Stimulated activated CD4-positive, alpha-beta T cell treated with anti-CD3 and anti-CD28 coated beads, TNF-alpha, amount 100 ng/mL, for 24 hours (primary cell): ENCODE measurements at regions not wholly inside any gene's neighbourhood (a gene's known extent, or its start where the extent isn't known, plus 50 kb on each side); places are given as distances from the start of the nearest gene placed in this dataset.

ENCODE experiments used
- DNase-seq, 3 experiments: peaks; one replicate each; pipeline ENCODE4 v3.0.0-alpha.2; 2020; ENCODE audit warnings: low read depth in 3 of 3

- DNase-seq, result no peak
Observed at GRCh38 chr15:93428807-93429351, 339.9 kb upstream of the RGMA start.

DNA sequence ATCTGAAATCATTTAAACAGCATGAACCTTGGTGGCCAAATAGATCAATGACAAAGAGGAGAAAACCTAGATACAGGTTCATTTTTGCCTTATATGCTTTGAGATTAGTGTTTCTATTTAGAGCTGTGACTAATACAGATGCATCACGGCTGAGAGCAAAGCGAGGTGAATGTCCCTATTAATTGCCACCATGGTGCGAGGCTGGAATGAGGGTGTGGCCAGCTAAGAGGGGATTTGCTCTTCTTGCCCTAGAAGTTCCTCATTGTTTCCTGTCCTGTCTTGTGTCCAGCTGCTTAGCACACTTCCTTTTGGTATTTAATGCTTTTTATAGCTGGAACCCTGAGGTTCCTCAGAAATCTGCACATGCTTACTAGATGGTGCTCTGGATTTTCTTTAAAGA, 339.1 kb upstream of the RGMA start:
- no peak for DNase-seq

DNA sequence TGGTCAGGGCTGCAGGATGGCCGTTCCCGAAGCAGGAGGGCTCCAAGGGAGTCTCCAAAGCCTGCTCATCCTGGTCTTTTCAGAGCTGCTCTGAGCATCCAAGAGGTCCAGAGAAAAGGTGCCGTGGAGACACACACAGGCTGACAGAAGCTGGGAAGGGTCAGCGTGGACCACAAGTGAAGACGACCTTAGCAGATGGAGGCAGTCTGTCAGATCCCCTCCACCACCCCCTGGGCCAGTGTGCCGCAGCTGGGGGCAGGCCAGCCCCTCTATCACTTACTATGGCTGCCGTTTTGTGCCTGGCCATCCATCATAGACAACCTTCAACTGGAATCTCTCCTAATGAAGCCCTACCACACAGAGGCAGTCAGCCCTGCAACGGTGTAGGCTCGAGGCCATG, 335.1 kb upstream of the RGMA start:
- DNase-seq, result no peak

- DNase-seq, result no peak
Observed at GRCh38 chr15:93422476-93422875, 333.5 kb upstream of the RGMA start.

GRCh38 chr15:93420477-93420876, 331.5 kb upstream of the RGMA start:
- no peak for DNase-seq

DNA sequence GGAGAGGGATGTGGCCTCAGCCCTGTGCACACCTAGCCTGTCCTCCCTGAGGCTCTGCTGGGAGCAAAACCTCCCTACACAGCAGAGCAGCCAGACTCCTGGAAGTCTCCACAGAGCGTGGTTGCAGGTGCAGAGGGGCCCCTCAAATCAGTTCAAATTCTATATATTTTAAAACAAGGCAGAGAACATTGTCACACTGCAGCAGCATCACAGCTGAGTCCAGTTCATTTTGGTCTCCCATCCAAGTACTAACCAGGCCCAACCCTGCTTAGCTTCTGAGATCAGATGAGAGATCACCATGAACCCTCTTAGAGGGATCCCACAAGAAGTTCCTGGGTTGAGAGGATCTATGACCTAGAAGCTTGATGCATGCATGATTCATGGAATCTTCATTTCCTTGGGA, 331.0 kb upstream of the RGMA start:
- no peak for DNase-seq

- DNase-seq, result no peak
Observed at GRCh38 chr15:93418566-93418965, 329.6 kb upstream of the RGMA start.

DNA sequence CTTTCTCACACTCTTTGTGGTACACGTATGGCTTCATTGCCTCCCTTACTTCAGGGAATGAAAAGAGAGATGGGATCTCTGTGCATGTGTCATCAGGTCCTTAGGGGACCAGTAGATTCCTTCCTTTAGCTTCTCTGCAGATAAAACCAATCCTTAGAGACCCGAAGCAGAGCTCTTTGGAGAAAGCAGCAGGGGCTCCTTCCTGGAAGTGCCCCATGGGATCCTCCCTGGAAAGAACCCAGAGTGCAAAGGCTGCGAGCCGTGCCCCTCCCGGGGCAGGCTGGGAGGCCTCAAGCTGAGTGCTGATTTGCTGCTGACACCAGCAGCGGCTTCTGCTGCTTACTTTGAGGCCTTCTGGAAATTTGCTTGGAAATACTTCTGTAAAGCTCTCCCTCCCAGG, 328.6 kb upstream of the RGMA start:
- DNase-seq, result no peak

GRCh38 chr15:93417156-93417555, 328.1 kb upstream of the RGMA start:
- no peak for DNase-seq

DNA sequence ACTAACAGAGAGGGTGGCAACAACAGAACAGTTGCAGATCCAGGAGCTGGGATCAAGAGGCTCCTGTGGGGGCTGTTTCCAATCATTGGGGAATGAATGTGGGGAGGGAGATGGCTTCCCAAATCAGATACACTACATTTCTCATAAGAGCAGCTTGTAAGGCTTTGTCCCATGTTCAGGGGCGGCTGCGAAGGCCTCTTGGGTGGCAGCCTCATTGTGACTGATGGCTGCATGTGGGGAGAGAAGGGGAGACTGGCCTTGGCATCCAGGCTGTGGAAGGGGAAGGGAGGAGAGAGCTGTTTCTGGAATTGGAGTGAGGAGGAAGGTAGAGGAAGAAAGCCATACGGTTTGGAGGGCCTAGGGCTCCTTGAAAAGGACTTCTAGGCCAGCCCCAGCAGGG, 326.6 kb upstream of the RGMA start:
- DNase-seq, result no peak

DNA sequence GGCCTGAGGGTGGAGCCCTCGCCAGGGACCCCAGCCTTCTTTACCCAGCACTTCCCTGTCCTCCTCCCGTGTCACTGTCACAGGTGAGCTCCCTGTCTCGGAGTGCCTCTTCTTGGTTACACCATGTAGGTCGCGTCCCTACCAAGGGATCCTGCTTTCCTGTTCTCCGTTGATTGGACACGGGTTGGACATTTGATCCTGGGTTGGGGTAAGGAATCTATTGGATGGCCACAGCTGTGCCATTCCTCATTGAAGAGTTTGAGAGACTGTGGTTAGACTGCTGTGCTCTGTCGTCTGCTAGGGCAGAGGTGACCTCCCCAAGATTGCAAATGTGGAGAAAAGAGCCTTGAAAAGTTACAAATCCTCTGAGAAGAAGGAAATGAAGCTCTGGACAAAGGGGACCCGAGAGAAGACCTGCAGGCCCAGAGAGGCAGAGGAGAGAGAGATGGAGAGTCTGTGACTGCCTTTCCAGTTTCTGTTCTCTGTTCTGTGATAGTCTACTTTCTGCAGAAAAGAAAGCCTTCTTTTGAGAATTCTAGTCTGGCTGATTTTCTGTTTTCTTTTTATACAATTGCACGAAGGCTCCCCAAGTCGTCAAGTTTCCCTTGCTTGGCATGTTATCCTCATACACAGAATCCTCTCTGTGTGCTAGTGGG, 325.7 kb upstream of the RGMA start:
- no peak for DNase-seq

GRCh38 chr15:93413745-93414144, 324.7 kb upstream of the RGMA start:
- DNase-seq, result no peak

DNA sequence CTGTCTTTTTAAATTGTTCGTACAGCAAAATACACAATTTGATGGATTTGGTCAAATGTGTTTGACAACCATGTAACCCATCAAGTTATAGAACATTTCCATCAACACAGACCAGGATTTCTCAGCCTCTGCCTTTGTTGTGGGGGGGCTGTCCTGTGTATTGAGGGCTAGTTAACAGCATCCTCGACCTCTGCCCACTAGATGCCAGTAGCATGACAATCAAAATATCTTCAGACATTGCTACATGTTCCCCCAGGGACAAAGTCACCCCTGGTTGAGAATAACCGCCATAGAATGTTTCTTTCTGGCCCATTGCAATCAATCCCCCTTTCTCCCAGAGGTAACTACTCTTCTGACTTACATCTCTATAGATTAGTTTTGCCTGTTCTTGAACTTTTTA, 310.1 kb upstream of the RGMA start:
- DNase-seq, result no peak

GRCh38 chr15:93389211-93389610, 300.2 kb upstream of the RGMA start:
- no peak for DNase-seq

DNA sequence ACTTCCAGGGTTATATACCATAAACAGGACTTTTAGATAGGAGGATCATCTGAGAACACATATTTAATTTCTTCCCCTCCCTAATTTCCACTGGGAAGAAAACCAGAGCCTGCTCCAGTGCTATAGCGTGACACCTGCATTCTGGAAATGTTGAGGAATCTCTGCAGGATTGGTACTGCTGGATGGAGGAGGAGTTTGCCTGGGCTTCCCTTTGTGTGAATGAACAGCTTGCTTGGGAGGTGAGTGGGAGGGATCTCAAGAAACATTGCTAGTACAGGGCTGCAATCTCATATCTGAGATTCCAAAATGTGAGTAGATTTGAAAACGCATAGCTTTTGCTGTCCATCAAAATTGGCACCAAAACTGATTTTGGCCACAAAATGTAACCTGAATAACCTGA, 295.9 kb upstream of the RGMA start:
- DNase-seq, result no peak

GRCh38 chr15:93382200-93382820, 293.3 kb upstream of the RGMA start:
- DNase-seq, result no peak

GRCh38 chr15:93378558-93378957, 289.5 kb upstream of the RGMA start:
- no peak for DNase-seq

- no peak for DNase-seq
Observed at GRCh38 chr15:93372865-93373223, 283.8 kb upstream of the RGMA start.

DNA sequence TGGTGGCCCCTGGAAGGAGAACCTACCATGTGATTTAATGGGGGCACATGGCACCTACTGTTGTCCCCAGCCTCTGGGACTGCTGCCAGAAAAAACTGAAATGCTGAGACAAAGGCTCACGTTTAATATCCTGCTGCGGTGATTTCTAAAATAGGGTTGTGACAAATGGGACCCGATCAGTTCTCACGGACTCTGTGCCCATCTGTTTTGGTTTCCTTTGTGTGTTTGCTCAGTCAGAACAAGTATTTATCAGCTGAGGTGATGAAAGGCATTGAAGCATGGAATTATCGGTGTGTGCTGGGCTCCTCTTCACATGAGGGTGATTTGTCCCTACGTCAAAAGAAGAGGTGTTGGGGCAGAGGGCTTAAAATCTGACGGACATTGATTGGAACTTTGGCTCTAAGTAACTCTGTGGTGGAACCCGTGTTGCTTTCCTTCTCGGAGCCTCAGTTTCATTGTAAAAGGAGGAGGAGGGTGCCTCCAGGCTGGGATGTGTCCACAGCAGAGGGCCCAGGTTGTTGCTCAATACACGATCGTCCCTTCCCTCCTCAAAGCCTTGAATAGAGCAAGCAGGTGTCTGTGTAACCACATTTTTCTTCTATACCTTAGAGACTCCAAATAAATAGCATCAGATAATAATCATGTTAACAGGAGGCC, 283.3 kb upstream of the RGMA start:
- DNase-seq, result no peak

DNA sequence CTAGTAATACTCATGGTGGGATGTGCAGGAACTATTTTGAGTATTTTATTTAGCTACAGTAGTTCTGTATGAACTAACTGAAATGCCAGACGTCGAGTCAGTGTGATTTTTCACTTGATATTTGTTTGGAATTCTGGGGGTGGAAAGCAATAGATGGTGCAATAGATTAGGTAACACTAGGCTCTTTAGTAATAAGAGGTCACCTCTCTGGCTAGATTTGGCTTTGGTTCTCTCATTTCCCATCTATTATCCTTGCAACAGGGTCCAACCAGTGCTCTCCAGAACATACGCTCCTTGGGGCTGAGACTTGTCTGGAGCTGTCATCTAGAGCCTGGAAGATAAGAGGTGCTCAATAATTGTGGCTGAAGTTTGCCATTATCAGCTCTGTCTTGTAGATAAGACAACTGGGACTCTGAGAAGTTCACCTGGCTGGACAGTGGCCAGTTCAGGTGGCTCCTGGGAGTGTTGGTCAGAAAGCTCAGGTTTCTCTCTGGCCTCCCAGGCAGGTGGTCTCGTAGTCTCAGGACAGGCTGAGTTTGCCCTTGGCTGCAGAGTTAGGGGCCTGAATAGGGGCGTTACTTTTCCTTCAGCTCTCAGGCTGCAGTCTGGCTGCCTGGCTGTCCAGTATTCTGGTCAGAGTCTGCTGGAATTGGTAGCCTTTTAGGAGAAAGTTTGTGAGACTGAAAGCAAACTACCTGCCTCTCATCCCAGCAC, 277.5 kb upstream of the RGMA start:
- DNase-seq, result no peak

DNA sequence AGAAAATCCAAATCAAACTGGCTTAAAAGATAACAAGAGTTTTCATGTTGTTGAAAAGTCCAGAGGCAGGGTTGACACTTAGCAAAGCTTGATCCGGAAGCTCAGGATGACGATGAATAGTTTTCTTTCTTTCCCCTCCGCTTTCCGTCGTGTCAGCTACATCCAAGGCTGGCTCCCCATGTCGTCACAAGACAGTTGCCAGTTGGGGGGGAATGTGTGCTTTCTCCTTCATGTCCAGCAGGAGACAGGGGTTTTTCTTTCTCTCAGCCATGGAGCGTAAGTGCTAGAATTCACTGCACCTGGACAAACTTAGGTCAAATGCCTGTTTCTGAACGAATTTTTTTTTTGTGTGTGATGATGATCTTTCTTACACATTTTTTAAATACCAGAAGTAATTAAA, 273.8 kb upstream of the RGMA start:
- no peak for DNase-seq

DNA sequence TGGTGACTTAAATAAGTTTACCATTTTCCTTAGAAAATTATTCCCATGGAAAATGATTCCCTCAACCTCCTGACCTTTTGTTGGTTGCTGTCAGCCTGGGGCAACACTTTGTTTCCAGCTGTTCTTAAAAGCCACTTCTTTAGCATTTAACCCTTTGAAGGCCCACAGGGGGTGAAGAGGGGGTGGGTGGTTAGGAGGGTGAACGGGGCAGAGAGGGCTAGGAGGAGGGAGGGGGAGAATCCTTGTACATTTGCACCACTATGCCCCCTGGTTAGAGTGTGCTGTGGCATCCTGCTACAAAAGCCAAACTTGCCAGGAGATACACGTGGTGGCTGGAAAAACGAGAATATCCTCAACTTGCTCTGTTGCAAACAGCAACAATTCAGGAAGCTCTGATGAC, 273.2 kb upstream of the RGMA start:
- DNase-seq, result no peak

DNA sequence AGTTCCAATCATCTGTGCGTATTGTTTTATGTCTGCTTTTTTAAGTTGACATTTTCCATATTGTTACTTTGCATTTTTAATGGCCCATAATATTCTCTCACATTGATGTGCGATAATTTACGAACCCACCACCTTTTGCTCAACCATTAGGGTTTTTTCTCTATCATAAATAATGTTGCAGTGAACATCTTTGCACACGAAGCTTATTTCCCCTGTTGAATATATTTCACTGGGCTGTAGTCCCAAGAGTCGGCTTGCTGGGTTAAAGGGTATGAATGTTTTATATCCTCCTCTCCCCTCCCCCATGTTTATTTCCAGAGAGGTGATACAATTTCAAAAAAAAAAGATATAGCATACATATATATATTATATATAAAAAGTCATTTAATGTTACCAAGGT, 272.7 kb upstream of the RGMA start:
- DNase-seq, result no peak
